ENCODE measurements at regions not wholly inside any gene's neighbourhood (a gene's known extent, or its start where the extent isn't known, plus 50 kb on each side); places are given as distances from the start of the nearest gene placed in this dataset.

DNA sequence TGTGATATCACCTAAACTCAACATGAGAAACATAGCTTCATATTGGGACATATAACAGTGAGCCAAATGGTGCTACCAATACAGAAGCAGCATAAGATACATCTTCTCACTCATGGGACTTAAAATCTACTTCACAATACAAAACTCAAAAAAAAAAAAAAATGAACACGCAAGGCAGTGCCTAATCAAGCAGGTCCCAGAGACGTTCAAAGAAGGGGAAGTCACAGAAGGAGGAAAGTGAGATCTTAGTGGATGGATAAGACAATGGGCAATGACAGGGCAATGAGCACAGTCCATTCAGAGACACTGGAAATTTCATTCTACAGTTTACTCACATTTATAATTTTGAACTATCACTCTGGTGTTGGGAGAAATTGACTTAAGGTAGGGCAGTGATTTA lies 88.3 kb downstream of the FAM50B start:
- TF ChIP-seq POLR2AphosphoS5 (IDR thresholded peaks at IDR 0.05) = no peak
- TF ChIP-seq EP300 (IDR thresholded peaks at IDR 0.05) = no peak
- TF ChIP-seq, protein P1, sequence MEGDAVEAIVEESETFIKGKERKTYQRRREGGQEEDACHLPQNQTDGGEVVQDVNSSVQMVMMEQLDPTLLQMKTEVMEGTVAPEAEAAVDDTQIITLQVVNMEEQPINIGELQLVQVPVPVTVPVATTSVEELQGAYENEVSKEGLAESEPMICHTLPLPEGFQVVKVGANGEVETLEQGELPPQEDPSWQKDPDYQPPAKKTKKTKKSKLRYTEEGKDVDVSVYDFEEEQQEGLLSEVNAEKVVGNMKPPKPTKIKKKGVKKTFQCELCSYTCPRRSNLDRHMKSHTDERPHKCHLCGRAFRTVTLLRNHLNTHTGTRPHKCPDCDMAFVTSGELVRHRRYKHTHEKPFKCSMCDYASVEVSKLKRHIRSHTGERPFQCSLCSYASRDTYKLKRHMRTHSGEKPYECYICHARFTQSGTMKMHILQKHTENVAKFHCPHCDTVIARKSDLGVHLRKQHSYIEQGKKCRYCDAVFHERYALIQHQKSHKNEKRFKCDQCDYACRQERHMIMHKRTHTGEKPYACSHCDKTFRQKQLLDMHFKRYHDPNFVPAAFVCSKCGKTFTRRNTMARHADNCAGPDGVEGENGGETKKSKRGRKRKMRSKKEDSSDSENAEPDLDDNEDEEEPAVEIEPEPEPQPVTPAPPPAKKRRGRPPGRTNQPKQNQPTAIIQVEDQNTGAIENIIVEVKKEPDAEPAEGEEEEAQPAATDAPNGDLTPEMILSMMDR (IDR thresholded peaks at IDR 0.05) = no peak
- no peak for TF ChIP-seq POLR2A (IDR thresholded peaks at IDR 0.05)
